NCI-H1930 (cell line): ENCODE measurements at regions not wholly inside any gene's neighbourhood (a gene's known extent, or its start where the extent isn't known, plus 50 kb on each side); places are given as distances from the start of the nearest gene placed in this dataset.
A peak's percentile ranks its signal among the peaks of the same experiment; 100 is the strongest.

Source experiments
- DNase-seq, 2 experiments: peaks; one replicate each; lab custom pipeline; 2025; lab: John Stamatoyannopoulos, UW

DNA sequence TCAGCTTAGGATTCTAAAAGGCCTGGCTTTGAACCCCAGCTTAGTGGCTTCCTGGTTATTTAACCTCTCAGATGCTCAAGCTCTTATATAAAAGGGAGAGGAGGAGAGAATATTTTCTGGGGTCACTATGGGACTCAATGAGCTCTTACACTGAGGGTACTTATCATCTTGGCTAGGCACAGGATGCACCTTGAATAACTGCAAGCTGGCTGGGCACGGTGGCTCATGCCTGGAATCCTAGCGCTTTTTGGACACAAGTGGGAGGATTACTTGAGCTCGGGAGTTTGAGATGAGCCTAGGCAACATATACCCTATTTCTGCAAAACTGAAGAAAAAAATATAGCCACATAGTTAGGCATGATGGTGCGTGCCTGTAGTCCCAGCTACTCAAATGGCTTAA, 665.3 kb upstream of the RBFOX1 start:
- no peak for DNase-seq

- no peak for DNase-seq
Observed at GRCh38 chr16:6665126-6665525, 667.5 kb upstream of the RBFOX1 start.

- no peak for DNase-seq
Observed at GRCh38 chr16:6663668-6664067, 669.0 kb upstream of the RBFOX1 start.

DNA sequence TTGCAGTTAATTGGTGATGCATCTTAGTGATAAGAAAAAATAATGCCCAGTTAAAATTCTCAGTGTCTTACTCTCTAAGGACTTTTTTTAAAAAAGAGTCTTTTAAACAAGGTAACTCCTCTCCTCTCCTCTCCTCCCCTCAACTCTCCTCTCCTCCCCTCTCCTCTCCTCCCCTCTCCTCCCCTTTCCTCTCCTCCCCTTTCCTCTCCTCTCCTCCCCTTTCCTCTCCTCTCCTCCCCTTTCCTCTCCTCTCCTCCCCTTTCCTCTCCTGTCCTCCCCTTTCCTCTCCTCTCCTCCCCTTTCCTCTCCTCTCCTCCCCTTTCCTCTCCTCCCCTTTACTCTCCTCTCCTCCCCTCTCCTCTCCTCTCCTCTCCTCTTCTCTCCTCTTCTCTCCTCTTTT, 675.9 kb upstream of the RBFOX1 start:
- no peak for DNase-seq

- no peak for DNase-seq
Observed at GRCh38 chr16:6646891-6647290, 685.8 kb upstream of the RBFOX1 start.

DNA sequence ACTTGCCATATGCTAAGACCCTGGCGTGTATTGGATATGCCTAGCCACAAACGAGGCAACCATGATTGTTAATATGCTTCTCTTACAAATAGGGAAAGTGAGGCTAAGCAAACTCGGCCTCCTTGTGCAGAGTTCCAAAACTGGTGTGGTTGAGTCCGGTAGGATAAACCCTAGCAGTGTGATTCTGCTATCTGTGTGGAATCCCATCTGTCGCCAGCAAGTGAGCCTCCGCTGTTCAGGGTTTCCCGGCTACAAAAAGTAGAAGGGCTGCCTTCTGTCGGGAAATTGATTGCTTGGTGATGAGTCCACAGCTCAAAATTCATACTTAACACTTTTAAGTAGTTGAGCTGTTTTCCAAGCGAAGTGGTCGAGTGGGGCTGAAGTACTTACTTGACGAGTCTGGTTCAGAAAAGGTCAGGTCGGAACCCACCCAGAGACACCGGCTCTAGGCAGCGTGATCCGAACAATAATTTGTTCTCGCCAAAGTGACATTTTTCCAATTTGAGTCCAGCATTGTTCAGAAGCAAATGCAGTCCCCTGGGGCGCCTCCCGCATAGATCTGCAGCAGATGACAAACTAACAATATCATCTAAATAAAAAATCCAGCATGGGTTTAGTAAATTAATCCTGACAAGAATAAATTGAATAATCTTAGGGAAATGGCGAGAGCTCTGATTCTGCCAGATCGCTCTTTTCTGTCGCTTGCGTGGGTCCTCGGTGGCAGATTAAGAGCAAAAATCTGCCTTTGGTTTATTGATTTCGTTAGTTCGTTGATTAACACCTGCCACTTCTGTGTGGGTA, 686.7 kb upstream of the RBFOX1 start:
- no peak for DNase-seq

DNA sequence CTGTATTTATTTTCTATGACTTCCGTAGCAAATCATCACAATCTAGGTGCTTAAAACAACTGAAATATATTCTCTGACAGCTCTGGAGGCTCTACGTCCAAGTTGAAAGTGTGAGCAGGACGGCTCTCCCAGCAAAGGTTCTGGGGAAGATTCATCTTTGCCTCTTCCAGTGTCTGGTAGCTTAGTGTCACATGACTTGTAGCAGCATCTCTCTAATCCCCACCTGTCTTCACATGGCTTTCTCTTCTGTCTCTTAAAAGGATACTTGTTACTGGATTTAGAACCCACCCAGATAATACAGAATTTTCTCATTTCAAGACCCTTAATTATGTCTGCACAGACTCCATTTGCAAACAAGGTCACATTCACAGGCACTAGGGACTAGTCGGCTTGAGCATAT, 687.7 kb upstream of the RBFOX1 start:
- DNase-seq = no peak

DNA sequence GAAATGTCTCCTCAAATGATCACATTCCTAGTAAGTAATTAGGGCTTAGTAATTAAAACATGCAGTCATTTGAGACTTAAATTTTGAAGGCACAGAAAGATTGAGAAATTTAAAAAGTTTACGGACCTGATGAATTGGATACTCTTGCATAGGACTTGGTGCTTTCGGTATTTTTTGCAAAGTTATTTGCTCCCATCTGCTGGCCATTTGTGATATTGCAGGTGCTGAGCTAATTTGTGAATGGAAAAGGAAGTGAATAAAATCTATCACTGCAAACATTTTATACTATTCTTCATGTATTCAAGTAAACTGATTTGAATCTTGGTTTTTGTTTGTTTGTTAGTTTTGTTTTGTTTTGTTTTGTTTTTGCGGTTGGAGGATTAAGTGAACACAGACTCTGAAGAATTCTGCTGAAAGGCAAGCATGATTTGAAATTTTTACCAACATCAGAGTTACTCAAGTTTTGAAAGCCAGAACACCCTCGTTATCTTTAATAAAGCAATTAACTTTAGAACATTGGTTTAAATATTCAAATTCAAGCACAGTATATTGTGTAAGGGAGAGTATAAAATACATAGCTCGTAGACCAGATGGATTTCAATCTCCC, 689.5 kb upstream of the RBFOX1 start:
- DNase-seq = peak; percentile 18 to 62

DNA sequence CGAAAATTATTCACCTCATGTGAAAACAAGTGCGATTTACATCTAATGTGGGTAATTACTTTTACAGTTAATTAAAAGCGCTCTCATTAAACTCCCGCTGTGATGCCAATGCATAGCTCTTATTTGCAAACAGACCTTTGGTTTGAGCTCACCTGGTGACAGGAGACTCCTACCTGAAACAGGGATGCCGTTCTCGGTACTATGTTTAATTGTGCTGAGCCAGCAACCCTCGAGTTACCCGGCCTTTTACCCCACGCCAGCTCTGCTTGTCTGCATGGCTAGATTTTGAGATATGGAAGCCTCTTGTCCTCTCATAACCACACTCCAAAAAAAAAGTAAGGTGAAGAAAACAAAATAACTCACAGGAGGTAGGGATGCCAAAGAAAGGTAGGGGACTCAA, 690.4 kb upstream of the RBFOX1 start:
- DNase-seq = no peak

DNA sequence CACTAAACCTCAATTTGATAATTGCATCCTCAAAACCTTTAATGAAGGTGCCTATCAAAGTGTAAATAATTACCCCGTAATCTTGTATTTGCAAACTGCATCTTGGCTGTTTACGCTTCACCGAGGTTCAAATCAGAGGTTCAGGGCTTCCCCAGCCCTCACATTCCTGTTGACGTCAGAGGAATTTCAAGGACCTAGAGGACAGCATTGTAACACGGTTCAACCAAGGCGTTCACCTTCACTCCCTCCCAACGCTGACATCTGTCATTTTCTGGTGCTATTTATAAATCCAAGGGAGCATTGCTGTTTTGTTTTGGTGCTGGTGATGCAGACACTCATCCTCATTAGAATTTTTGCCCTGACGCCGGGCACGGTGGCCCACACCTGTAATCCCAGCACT, 691.6 kb upstream of the RBFOX1 start:
- DNase-seq = no peak

DNA sequence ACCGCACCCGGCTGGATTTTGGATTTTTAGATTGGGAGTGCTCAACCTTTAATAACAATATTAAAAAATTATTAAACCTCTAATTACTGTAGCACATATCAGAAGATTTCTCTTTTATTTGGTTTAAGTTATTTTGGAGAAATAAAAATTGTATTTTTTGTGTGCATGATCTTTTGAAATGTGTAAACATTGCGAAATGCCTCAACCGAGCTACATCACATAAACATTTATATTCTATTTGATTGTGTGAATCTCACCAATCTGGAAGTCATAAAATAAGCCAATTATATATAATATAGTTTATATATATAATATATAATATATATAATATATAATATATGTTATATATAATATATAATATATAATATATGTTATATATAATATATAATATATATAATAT, 696.2 kb upstream of the RBFOX1 start:
- DNase-seq = no peak

GRCh38 chr16:6634151-6634550, 698.5 kb upstream of the RBFOX1 start:
- DNase-seq = no peak

DNA sequence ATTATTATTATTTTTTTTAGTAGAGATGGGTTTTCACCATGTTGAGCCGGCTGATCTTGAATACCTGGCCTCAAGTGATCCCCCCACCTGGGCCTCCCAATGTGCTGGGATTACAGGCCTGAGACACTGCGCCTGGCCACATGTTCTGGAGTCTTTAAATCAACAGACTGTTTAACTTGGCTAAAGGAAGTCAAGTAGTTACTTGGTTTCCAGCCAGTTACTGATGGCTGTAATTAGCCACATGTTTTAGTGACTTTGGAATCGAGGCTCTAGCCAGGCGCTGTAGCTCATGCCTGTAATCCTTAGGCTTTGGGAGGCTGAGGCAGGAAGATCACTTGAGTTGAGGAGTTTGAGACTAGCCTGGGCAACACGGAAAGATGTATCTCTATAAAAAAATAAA, 699.2 kb upstream of the RBFOX1 start:
- no peak for DNase-seq

DNA sequence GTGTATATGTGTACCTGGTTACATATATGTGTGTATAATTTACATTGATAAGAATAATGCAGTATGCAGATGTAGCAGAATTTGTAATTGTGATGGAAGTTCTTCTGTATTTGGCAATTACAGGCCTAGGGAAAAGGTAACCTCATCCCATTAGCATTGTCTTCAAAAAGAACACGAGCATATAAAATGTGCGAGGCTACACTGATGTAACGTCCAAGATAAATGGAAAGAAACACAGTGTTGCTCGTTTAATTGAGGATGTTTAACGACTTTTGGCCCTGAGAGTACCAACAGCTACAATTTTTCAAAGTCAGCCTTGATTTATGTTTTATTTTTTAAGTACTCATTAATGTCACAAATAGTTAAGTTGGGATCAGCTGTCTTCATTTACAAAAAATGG, 703.5 kb upstream of the RBFOX1 start:
- DNase-seq = no peak

DNA sequence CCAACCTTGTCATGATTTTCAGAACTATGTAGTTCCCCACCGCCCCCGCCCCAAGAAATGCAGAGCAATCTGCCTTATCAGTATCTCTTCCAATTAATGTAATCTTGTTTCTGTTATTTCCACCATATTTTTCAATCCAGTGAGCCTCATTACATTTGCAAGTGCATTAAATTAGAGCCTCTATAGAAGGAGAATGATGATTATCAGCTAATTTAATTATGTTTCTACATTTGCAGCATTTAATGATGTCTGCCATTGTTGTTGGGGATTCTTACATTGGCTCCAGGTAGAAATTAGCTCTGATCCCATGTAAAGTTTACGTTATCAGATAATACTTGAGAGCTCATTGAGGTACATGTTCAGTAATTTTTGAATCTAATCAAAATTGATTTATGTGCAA, 707.0 kb upstream of the RBFOX1 start:
- no peak for DNase-seq

- no peak for DNase-seq
Observed at GRCh38 chr16:6618874-6619273, 713.8 kb upstream of the RBFOX1 start.

GRCh38 chr16:6616746-6617145, 715.9 kb upstream of the RBFOX1 start:
- no peak for DNase-seq

DNA sequence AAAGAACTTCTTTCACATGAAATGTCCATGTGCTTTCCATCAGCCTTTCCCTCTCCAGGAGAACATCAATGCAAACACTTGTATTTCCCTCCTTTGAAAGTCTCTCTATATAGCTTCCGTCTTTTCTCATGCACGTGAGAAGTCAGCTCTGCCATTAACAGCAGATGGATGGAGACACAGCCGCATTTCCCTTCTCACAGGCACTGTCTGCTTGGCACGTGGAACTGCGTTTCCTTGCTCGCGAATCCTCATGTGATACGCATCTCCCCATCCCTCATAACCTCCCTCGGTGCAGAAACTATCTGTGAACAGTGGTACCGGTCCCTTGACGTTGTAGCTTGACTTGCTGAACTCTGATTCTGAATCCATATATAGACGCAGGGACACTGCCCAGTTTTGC, 717.0 kb upstream of the RBFOX1 start:
- no peak for DNase-seq

DNA sequence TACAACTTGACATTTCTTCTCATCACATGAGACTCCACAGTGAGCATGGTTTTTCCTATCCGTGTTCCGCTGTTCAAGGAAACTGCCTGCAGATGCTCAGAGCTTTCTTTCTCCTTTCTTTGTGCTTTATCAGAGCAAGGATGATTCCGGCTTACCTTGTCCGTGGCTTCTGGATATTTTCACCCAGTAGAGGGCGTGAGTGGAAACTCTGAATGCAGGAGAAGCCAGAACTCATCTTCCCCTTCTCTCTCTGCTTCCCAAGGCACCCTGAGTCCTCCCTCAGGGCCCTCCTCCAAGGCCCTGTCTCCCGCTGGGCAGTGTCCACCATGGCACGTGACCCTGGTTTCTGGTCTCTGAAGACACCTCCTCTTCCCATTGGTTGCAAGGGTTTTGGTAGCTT, 721.1 kb upstream of the RBFOX1 start:
- DNase-seq = no peak

DNA sequence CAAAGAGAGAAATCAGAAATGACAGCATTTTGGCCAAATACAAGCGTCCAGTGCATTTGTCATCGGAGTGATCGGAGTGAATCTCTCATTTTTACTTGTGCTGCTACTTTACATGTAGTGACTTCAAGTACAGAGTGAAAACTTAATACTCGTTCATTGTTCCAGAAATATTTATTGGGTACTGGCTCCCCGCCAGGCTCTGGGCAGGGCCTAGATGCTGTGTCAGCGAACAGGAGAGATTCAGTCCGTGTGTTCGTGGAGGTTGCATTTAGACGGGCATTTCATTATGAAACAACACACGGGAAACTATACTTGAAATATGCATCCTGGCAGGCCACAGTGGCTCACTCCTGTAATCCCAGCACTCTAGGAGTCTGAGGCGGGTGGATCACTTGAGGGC, 727.2 kb upstream of the RBFOX1 start:
- DNase-seq = no peak

- no peak for DNase-seq
Observed at GRCh38 chr16:6603780-6604325, 728.8 kb upstream of the RBFOX1 start.

GRCh38 chr16:6602405-6602804, 730.2 kb upstream of the RBFOX1 start:
- no peak for DNase-seq

DNA sequence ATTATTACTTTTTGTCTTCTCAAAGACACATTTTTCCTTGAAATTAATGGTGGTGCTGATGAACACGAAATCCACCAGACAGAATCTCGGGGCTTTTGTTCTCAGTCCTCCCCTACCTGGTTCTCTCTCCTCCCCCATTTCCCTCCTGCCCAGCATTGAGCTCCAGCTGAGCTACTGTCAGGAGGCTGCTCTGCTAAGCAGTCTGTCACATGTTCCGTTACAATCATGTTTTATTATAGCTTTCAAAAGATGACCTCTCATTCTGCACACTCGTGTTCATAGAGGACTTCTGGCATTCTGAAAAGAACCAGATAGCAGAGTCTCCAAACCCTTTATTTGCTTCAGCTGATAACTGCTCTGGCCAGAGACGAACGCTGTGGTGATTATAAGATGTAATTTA, 732.5 kb upstream of the RBFOX1 start:
- no peak for DNase-seq

GRCh38 chr16:6593799-6594198, 738.8 kb upstream of the RBFOX1 start:
- DNase-seq = no peak
